A549 (cell line): ENCODE measurements at regions not wholly inside any gene's neighbourhood (a gene's known extent, or its start where the extent isn't known, plus 50 kb on each side); places are given as distances from the start of the nearest gene placed in this dataset.

Source experiments
- CBX8 ChIP-seq: fragments of 200-600 bp; sonication (generic); IDR thresholded peaks from 2 replicates; pipeline ENCODE4 v1.6.1; 2016
- FOSL2 ChIP-seq, 2 experiments: fragments of 450-650 bp in 1 of 2; fragments of >200 bp in 1 of 2; sonication (Bioruptor Twin) in 1 of 2; formaldehyde crosslinking; IDR thresholded peaks; 2 replicates each; pipeline versions ENCODE4 v1.5.0 to v1.6.1; 2016 to 2020; ENCODE audit warnings: mild to moderate bottlenecking in 1 of 2, moderate library complexity in 1 of 2
- MAFK ChIP-seq: fragments of 450-650 bp; IDR thresholded peaks from 2 replicates; pipeline ENCODE4 v1.6.1; 2014; ENCODE audit not compliant: partially characterized antibody
- MAZ ChIP-seq: fragments of 150-350 bp; IDR thresholded peaks from 2 replicates; pipeline ENCODE4 v1.6.1; 2014; ENCODE audit warnings: antibody characterized with exemption, low read depth, low read length, borderline replicate concordance
- PHF8 ChIP-seq: fragments of 200-600 bp; sonication (generic); IDR thresholded peaks from 2 replicates; pipeline ENCODE4 v1.6.1; 2016; ENCODE audit warnings: low read depth, mild to moderate bottlenecking, antibody characterized with exemption, moderate library complexity, borderline replicate concordance
- POLR2A ChIP-seq: IDR thresholded peaks from 2 replicates; pipeline ENCODE4 v1.6.1; 2012; ENCODE audit warnings: mild to moderate bottlenecking, low read length
- RAD21 ChIP-seq, 2 experiments: fragments of >200 bp in 1 of 2; sonication (Bioruptor Twin) in 1 of 2; formaldehyde crosslinking in 1 of 2; IDR thresholded peaks in 1 of 2; conservative IDR thresholded peaks in 1 of 2; 2 replicates in 1 of 2; 3 replicates in 1 of 2; pipeline ENCODE4 v1.6.1; 2012 to 2018; ENCODE audit warnings: inconsistent platforms in 1 of 2
- RCOR1 ChIP-seq: fragments of 150-350 bp; IDR thresholded peaks from 2 replicates; pipeline ENCODE4 v1.6.1; 2014; ENCODE audit warnings: antibody characterized with exemption, low read length, low read depth
- TF ChIP-seq, protein P1 (sequence below): fragments of >200 bp; sonication (Bioruptor Twin); formaldehyde crosslinking; IDR thresholded peaks from 3 replicates; pipeline ENCODE4 v1.5.1; 2016
- TF ChIP-seq, protein P2 (sequence below): IDR thresholded peaks from 2 replicates; pipeline ENCODE4 v1.6.1; 2012
- TF ChIP-seq, protein P3 (sequence below): fragments of 200-600 bp; sonication (generic); IDR thresholded peaks from 2 replicates; pipeline ENCODE4 v1.6.1; 2016; ENCODE audit warnings: antibody characterized with exemption, mild to moderate bottlenecking, moderate library complexity

DNA sequence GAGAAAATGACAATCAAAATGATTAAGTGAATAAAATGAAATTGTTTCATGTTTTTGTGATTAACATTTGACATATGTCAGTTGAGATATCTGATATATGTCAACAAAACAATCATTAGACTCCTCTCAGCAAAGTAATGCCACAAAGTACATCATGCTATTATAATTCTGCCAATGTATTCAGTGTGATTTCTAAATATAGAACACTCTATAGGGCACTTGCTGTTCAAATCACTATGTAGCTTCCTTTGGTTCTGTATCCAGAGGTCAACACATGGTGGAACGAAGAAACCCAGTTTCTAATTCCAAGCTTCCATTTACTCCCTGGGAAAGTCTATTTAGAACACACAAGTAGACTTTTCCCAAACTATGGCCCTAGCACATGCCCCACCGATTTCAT lies 227.5 kb upstream of the FAM83B start:
- TF ChIP-seq RAD21 (conservative IDR thresholded peaks at IDR 0.05 in 1 of 2, IDR thresholded peaks at IDR 0.05 in 1 of 2) (no peak), FOSL2 (IDR thresholded peaks at IDR 0.05) (no peak), FOSL2 (CRISPR knock-in tag; IDR thresholded peaks at IDR 0.05) (no peak), MAZ (no peak), MAFK (no peak), POLR2A (no peak), CBX8 (no peak), RCOR1 (no peak), PHF8 (no peak)
- TF ChIP-seq, protein P1, sequence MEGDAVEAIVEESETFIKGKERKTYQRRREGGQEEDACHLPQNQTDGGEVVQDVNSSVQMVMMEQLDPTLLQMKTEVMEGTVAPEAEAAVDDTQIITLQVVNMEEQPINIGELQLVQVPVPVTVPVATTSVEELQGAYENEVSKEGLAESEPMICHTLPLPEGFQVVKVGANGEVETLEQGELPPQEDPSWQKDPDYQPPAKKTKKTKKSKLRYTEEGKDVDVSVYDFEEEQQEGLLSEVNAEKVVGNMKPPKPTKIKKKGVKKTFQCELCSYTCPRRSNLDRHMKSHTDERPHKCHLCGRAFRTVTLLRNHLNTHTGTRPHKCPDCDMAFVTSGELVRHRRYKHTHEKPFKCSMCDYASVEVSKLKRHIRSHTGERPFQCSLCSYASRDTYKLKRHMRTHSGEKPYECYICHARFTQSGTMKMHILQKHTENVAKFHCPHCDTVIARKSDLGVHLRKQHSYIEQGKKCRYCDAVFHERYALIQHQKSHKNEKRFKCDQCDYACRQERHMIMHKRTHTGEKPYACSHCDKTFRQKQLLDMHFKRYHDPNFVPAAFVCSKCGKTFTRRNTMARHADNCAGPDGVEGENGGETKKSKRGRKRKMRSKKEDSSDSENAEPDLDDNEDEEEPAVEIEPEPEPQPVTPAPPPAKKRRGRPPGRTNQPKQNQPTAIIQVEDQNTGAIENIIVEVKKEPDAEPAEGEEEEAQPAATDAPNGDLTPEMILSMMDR: no peak
- TF ChIP-seq, protein P2, sequence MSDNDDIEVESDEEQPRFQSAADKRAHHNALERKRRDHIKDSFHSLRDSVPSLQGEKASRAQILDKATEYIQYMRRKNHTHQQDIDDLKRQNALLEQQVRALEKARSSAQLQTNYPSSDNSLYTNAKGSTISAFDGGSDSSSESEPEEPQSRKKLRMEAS: no peak
- TF ChIP-seq, protein P3, sequence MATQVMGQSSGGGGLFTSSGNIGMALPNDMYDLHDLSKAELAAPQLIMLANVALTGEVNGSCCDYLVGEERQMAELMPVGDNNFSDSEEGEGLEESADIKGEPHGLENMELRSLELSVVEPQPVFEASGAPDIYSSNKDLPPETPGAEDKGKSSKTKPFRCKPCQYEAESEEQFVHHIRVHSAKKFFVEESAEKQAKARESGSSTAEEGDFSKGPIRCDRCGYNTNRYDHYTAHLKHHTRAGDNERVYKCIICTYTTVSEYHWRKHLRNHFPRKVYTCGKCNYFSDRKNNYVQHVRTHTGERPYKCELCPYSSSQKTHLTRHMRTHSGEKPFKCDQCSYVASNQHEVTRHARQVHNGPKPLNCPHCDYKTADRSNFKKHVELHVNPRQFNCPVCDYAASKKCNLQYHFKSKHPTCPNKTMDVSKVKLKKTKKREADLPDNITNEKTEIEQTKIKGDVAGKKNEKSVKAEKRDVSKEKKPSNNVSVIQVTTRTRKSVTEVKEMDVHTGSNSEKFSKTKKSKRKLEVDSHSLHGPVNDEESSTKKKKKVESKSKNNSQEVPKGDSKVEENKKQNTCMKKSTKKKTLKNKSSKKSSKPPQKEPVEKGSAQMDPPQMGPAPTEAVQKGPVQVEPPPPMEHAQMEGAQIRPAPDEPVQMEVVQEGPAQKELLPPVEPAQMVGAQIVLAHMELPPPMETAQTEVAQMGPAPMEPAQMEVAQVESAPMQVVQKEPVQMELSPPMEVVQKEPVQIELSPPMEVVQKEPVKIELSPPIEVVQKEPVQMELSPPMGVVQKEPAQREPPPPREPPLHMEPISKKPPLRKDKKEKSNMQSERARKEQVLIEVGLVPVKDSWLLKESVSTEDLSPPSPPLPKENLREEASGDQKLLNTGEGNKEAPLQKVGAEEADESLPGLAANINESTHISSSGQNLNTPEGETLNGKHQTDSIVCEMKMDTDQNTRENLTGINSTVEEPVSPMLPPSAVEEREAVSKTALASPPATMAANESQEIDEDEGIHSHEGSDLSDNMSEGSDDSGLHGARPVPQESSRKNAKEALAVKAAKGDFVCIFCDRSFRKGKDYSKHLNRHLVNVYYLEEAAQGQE: no peak
